ENCODE measurements at regions not wholly inside any gene's neighbourhood (a gene's known extent, or its start where the extent isn't known, plus 50 kb on each side); places are given as distances from the start of the nearest gene placed in this dataset.

DNA sequence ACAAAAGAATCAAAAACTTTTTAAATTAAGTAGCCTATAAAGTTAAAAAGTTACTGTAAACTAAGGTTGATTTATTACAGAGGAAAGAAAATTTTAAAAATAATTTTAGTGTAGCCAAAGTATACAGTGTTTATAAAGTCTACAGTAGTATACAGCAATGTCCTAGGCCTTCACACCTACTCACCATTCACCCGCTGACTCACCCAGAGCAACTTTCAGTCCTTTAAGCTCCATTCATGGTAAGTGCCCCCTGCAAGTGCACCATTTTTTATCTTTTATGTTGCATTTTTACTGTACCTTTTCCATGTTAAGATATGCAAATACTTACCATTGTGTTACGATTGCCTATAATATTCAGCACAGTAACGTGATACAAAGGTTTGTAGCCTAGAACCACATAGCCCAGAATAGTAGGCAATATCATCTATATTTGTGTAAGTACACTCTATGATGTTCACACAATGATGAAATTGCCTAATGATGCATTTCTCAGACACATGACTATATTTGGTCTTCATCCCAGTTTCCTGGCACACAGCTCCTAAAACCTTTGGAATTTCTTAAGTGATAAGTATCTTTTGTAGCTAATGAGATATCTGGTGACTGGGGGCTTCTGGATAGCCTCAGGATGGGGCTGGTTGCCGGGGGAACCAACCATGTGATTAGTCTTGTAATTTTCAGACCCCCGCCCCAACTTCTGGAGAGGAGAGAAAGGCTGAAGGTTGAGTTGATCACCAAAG lies 111.0 kb downstream of the MRPL14 start:
- Histone ChIP-seq H3K4me1 (ENCODE audit: control insufficient read depth in 5 of 5, insufficient read depth in 5 of 5, low read length in 5 of 5) (peaks cover 0 to 2% (median 0%) of the 10 kb centered on the region in 5 donors), H3K9ac (ENCODE audit: low read length in 5 of 5) (no peak overlapping the region), H3K36me3 (ENCODE audit: control insufficient read depth in 5 of 5, insufficient read depth in 5 of 5, low read length in 5 of 5) (no peaks in the 10 kb centered on the region), H3K27me3 (ENCODE audit: control insufficient read depth in 5 of 5, insufficient read depth in 4 of 5, low read length in 5 of 5) (no peaks in the 10 kb centered on the region), H3K4me3 (ENCODE audit: low read depth in 1 of 5, low read length in 5 of 5) (no peak overlapping the region), H3K9me3 (ENCODE audit: control insufficient read depth in 5 of 5, low read length in 5 of 5) (peaks cover 0 to 4% (median 0%) of the 10 kb centered on the region in 5 donors), H3K27ac (ENCODE audit: low read depth, low read length) (no peak overlapping the region)

DNA sequence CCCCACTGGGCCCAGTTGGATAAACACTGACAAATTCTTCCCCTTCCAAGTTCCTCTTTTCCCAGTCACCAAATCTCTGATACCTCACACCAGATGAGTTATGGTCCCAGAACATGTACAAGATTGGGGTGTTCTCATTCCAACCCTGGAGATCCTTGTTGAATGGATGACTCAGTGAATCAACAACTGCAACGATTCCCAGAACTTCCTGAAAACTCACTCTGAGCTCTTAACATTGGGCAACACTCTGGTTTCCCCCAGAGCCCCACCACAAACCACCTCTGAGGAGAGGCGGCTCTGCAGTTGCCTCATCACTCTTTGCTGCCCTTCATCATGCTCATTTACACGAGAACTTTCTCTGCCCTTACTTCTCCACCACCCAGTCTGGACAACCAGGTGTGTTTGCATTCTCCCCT lies 115.2 kb downstream of the MRPL14 start:
- Histone ChIP-seq H3K4me3 (ENCODE audit: low read depth in 1 of 5, low read length in 5 of 5) (no peak overlapping the region), H3K36me3 (ENCODE audit: control insufficient read depth in 5 of 5, insufficient read depth in 5 of 5, low read length in 5 of 5) (no peaks in the 10 kb centered on the region), H3K4me1 (ENCODE audit: control insufficient read depth in 5 of 5, insufficient read depth in 5 of 5, low read length in 5 of 5) (no peaks in the 10 kb centered on the region), H3K27ac (ENCODE audit: low read depth, low read length) (no peak overlapping the region), H3K9ac (ENCODE audit: low read length in 5 of 5) (no peak overlapping the region), H3K27me3 (ENCODE audit: control insufficient read depth in 5 of 5, insufficient read depth in 4 of 5, low read length in 5 of 5) (peaks cover 0 to 10% (median 8%) of the 10 kb centered on the region in 5 donors), H3K9me3 (ENCODE audit: control insufficient read depth in 5 of 5, low read length in 5 of 5) (peaks cover 0 to 4% (median 0%) of the 10 kb centered on the region in 5 donors)

GRCh38 chr6:44011350-44011920 lies 115.8 kb downstream of the MRPL14 start:
- H3K27me3 ChIP-seq (ENCODE audit: control insufficient read depth in 5 of 5, insufficient read depth in 4 of 5, low read length in 5 of 5): peaks cover 0 to 10% (median 8%) of the 10 kb centered on the region in 5 donors
- H3K9ac ChIP-seq (ENCODE audit: low read length in 5 of 5): no peak overlapping the region
- H3K4me3 ChIP-seq (ENCODE audit: low read depth in 1 of 5, low read length in 5 of 5): no peak overlapping the region
- H3K4me1 ChIP-seq (ENCODE audit: control insufficient read depth in 5 of 5, insufficient read depth in 5 of 5, low read length in 5 of 5): no peaks in the 10 kb centered on the region
- no peaks in the 10 kb centered on the region for H3K36me3 ChIP-seq (ENCODE audit: control insufficient read depth in 5 of 5, insufficient read depth in 5 of 5, low read length in 5 of 5)
- H3K27ac ChIP-seq (ENCODE audit: low read depth, low read length): no peak overlapping the region
- H3K9me3 ChIP-seq (ENCODE audit: control insufficient read depth in 5 of 5, low read length in 5 of 5): peaks cover 0 to 4% (median 0%) of the 10 kb centered on the region in 5 donors

GRCh38 chr6:44010411-44011349 lies 116.6 kb downstream of the MRPL14 start:
- Histone ChIP-seq H3K9ac (ENCODE audit: low read length in 5 of 5) (no peak overlapping the region), H3K4me1 (ENCODE audit: control insufficient read depth in 5 of 5, insufficient read depth in 5 of 5, low read length in 5 of 5) (no peaks in the 10 kb centered on the region), H3K9me3 (ENCODE audit: control insufficient read depth in 5 of 5, low read length in 5 of 5) (peaks cover 0 to 4% (median 0%) of the 10 kb centered on the region in 5 donors), H3K27ac (ENCODE audit: low read depth, low read length) (no peak overlapping the region), H3K27me3 (ENCODE audit: control insufficient read depth in 5 of 5, insufficient read depth in 4 of 5, low read length in 5 of 5) (peaks cover 0 to 10% (median 8%) of the 10 kb centered on the region in 5 donors), H3K4me3 (ENCODE audit: low read depth in 1 of 5, low read length in 5 of 5) (no peak overlapping the region), H3K36me3 (ENCODE audit: control insufficient read depth in 5 of 5, insufficient read depth in 5 of 5, low read length in 5 of 5) (no peaks in the 10 kb centered on the region)

- H3K4me1 ChIP-seq (ENCODE audit: control insufficient read depth in 5 of 5, insufficient read depth in 5 of 5, low read length in 5 of 5): no peaks in the 10 kb centered on the region
- no peaks in the 10 kb centered on the region for H3K36me3 ChIP-seq (ENCODE audit: control insufficient read depth in 5 of 5, insufficient read depth in 5 of 5, low read length in 5 of 5)
- H3K4me3 ChIP-seq (ENCODE audit: low read depth in 1 of 5, low read length in 5 of 5): no peak overlapping the region
- peaks cover 1 to 16% (median 14%) of the 10 kb centered on the region in 5 donors for H3K27me3 ChIP-seq (ENCODE audit: control insufficient read depth in 5 of 5, insufficient read depth in 4 of 5, low read length in 5 of 5)
- peaks cover 0 to 4% (median 0%) of the 10 kb centered on the region in 5 donors for H3K9me3 ChIP-seq (ENCODE audit: control insufficient read depth in 5 of 5, low read length in 5 of 5)
- no peak overlapping the region for H3K27ac ChIP-seq (ENCODE audit: low read depth, low read length)
- H3K9ac ChIP-seq (ENCODE audit: low read length in 5 of 5): no peak overlapping the region
These were observed 117.6 kb downstream of the MRPL14 start for GRCh38 chr6:44009425-44010321.

DNA sequence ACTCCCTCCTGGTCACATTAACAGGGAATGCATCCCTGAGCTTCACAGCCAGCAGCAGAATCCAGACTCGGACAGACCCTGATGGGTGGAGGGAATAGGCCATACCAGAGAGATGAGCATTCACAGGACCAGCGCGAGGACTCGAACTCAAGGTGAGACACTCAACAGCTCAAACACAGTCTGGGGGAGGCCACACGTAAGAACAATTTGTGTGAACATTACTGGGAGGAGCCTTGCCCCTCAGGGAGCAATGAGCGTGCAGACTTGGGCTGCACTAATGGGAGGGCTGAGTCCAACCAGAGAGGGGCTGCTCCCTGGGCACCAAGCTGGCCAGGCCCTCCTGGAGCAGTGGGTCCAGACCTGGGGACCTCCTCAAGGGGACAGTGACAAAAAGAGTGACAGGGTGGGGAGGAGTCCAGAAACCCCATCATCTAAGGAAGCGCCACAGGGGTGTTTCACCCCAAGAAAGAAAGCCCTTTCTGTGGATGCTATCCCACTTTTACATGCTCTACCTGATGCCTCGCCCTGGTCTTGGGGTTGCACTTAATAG lies 118.4 kb downstream of the MRPL14 start:
- peaks cover 3 to 20% (median 18%) of the 10 kb centered on the region in 5 donors for H3K27me3 ChIP-seq (ENCODE audit: control insufficient read depth in 5 of 5, insufficient read depth in 4 of 5, low read length in 5 of 5)
- no peak overlapping the region for H3K9ac ChIP-seq (ENCODE audit: low read length in 5 of 5)
- peaks cover 0 to 4% (median 0%) of the 10 kb centered on the region in 5 donors for H3K9me3 ChIP-seq (ENCODE audit: control insufficient read depth in 5 of 5, low read length in 5 of 5)
- H3K4me1 ChIP-seq (ENCODE audit: control insufficient read depth in 5 of 5, insufficient read depth in 5 of 5, low read length in 5 of 5): no peaks in the 10 kb centered on the region
- H3K4me3 ChIP-seq (ENCODE audit: low read depth in 1 of 5, low read length in 5 of 5): no peak overlapping the region
- H3K36me3 ChIP-seq (ENCODE audit: control insufficient read depth in 5 of 5, insufficient read depth in 5 of 5, low read length in 5 of 5): no peaks in the 10 kb centered on the region
- H3K27ac ChIP-seq (ENCODE audit: low read depth, low read length): no peak overlapping the region

GRCh38 chr6:44007818-44008621 lies 119.2 kb downstream of the MRPL14 start:
- H3K9ac ChIP-seq (ENCODE audit: low read length in 5 of 5): no peak overlapping the region
- peaks cover 0 to 3% (median 2%) of the 10 kb centered on the region in 5 donors for H3K4me1 ChIP-seq (ENCODE audit: control insufficient read depth in 5 of 5, insufficient read depth in 5 of 5, low read length in 5 of 5)
- peaks cover 3 to 28% (median 21%) of the 10 kb centered on the region in 5 donors for H3K27me3 ChIP-seq (ENCODE audit: control insufficient read depth in 5 of 5, insufficient read depth in 4 of 5, low read length in 5 of 5)
- no peak overlapping the region for H3K27ac ChIP-seq (ENCODE audit: low read depth, low read length)
- no peaks in the 10 kb centered on the region for H3K36me3 ChIP-seq (ENCODE audit: control insufficient read depth in 5 of 5, insufficient read depth in 5 of 5, low read length in 5 of 5)
- peaks cover 0 to 4% (median 0%) of the 10 kb centered on the region in 5 donors for H3K9me3 ChIP-seq (ENCODE audit: control insufficient read depth in 5 of 5, low read length in 5 of 5)
- H3K4me3 ChIP-seq (ENCODE audit: low read depth in 1 of 5, low read length in 5 of 5): no peak overlapping the region

DNA sequence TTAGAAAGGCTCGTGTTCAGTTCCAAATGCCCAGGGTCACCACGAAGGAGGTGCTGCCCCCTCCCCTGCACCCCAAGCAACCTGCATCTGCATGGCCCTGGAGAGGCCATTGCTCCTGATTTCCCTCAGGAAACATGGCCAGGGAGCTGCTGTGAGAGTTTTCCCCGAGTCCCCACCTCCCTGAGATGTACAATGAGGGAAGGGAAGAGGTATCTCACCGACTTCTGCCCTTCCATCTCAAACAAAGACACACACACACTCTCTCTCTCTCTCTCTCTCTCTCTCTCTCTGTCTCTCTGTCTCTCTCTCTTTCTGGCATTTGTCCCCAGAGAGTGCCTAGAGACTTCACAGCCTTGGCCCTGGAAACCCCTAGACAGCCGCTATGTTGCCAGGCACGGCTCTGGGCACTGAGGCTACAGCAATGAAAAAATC lies 120.4 kb downstream of the MRPL14 start:
- peaks cover 0 to 12% (median 8%) of the 10 kb centered on the region in 5 donors for H3K4me1 ChIP-seq (ENCODE audit: control insufficient read depth in 5 of 5, insufficient read depth in 5 of 5, low read length in 5 of 5)
- H3K9me3 ChIP-seq (ENCODE audit: control insufficient read depth in 5 of 5, low read length in 5 of 5): no peaks in the 10 kb centered on the region
- H3K36me3 ChIP-seq (ENCODE audit: control insufficient read depth in 5 of 5, insufficient read depth in 5 of 5, low read length in 5 of 5): no peaks in the 10 kb centered on the region
- H3K9ac ChIP-seq (ENCODE audit: low read length in 5 of 5): no peak overlapping the region
- no peak overlapping the region for H3K27ac ChIP-seq (ENCODE audit: low read depth, low read length)
- peaks cover 3 to 38% (median 28%) of the 10 kb centered on the region in 5 donors for H3K27me3 ChIP-seq (ENCODE audit: control insufficient read depth in 5 of 5, insufficient read depth in 4 of 5, low read length in 5 of 5)
- H3K4me3 ChIP-seq (ENCODE audit: low read depth in 1 of 5, low read length in 5 of 5): no peak overlapping the region
